B cell (primary cell): ENCODE measurements at regions not wholly inside any gene's neighbourhood (a gene's known extent, or its start where the extent isn't known, plus 50 kb on each side); places are given as distances from the start of the nearest gene placed in this dataset.

ENCODE experiments used
- ATAC-seq: fragments of 200-7000 bp; cut with Tn5 transposase; one replicate; pipeline ENCODE4 v1.10.0; 2021; ENCODE audit warnings: low read depth, mild to moderate bottlenecking, moderate number of reproducible peaks, moderate library complexity
- CTCF ChIA-PET: fragments of 350-600 bp; sonication (Branson Sonifier 250); formaldehyde crosslinking; loops from one replicate; lab custom pipeline; 2021; ENCODE audit warnings: antibody characterized with exemption, inconsistent platforms; lab: Charles Lee
- POLR2A ChIA-PET: fragments of 350-600 bp; sonication (Branson Sonifier 250); formaldehyde crosslinking; loops from one replicate; lab custom pipeline; 2021; ENCODE audit warnings: antibody characterized with exemption; lab: Charles Lee
- DNase-seq: peaks from one replicate; pipeline ENCODE4 v3.0.0; 2013
- H2AFZ ChIP-seq: 2 replicates; pipeline ENCODE4 v1.6.1; 2012; ENCODE audit warnings: mild to moderate bottlenecking, low read depth, low read length; ENCODE audit not compliant: insufficient read depth, poor library complexity, severe bottlenecking
- H3K27ac ChIP-seq, 2 donors: 1 replicate in 1 of 2; 2 replicates in 1 of 2; pipeline ENCODE4 v1.5.1; 2012 to 2013; ENCODE audit warnings: low read length in 2 of 2, mild to moderate bottlenecking in 2 of 2, moderate library complexity in 1 of 2
- H3K27me3 ChIP-seq, 4 experiments: fragments of 200-600 bp in 1 of 4; sonication (generic) in 1 of 4; replicated peaks in 1 of 4; 1 replicate in 2 of 4; 2 replicates in 2 of 4; pipeline versions ENCODE4 v1.6.1 to v1.7.0; 2013 to 2016; ENCODE audit warnings: low read length in 3 of 4, mild to moderate bottlenecking in 2 of 4, mixed read lengths in 1 of 4, moderate library complexity in 1 of 4; ENCODE audit not compliant: insufficient read depth in 4 of 4, control insufficient read depth in 3 of 4; ENCODE audit errors: control extremely low read depth in 1 of 4
- H3K36me3 ChIP-seq, 2 experiments: replicated peaks in 1 of 2; 1 replicate in 1 of 2; 2 replicates in 1 of 2; pipeline versions ENCODE4 v1.6.1 to v1.7.1; 2013; ENCODE audit warnings: low read length in 1 of 2; ENCODE audit not compliant: insufficient read depth in 2 of 2, control insufficient read depth in 1 of 2; ENCODE audit errors: control extremely low read depth in 1 of 2, extremely low read depth in 1 of 2
- H3K4me1 ChIP-seq, 2 donors: fragments of 200-600 bp in 1 of 2; sonication (generic) in 1 of 2; 1 replicate in 1 of 2; 2 replicates in 1 of 2; pipeline versions ENCODE4 v1.5.1 to v1.6.1; 2013 to 2017; ENCODE audit warnings: low read length in 2 of 2; ENCODE audit not compliant: control insufficient read depth in 2 of 2, insufficient read depth in 2 of 2
- H3K4me2 ChIP-seq: replicated peaks from 2 replicates; pipeline ENCODE3; 2012; ENCODE audit warnings: mild to moderate bottlenecking, low read depth, low read length; ENCODE audit not compliant: poor library complexity, severe bottlenecking
- H3K4me3 ChIP-seq, 5 experiments: fragments of 200-600 bp in 1 of 5; sonication (generic) in 1 of 5; 1 replicate in 3 of 5; 2 replicates in 2 of 5; pipeline versions ENCODE4 v1.5.1 to v1.7.0; 2011 to 2016; ENCODE audit warnings: low read length in 4 of 5, mild to moderate bottlenecking in 4 of 5, low read depth in 2 of 5, control low read depth in 1 of 5, moderate library complexity in 1 of 5; ENCODE audit not compliant: insufficient read depth in 1 of 5; ENCODE audit errors: control extremely low read depth in 1 of 5, extremely low read depth in 1 of 5
- H3K79me2 ChIP-seq: fragments of 200-600 bp; sonication (generic); one replicate; pipeline ENCODE4 v1.6.0; 2016; ENCODE audit warnings: low read length; ENCODE audit not compliant: control insufficient read depth, insufficient read depth
- H3K9ac ChIP-seq: fragments of 200-600 bp; sonication (generic); 2 replicates; pipeline ENCODE4 v1.6.1; 2017; ENCODE audit warnings: mild to moderate bottlenecking, low read length, moderate library complexity
- H3K9me3 ChIP-seq, 3 donors: one replicate each; pipeline versions ENCODE4 v1.6.1 to v1.7.1; 2013; ENCODE audit warnings: low read length in 2 of 3; ENCODE audit not compliant: control insufficient read depth in 2 of 3, insufficient read depth in 1 of 3; ENCODE audit errors: control extremely low read depth in 1 of 3
- H4K20me1 ChIP-seq: 2 replicates; pipeline ENCODE4 v1.6.0; 2012; ENCODE audit warnings: mild to moderate bottlenecking, low read length; ENCODE audit not compliant: insufficient read depth, control insufficient read depth, poor library complexity, severe bottlenecking
- H3K27ac Mint-ChIP-seq: one replicate; pipeline ENCODE4 v1.8.0; 2021; ENCODE audit warnings: mixed read lengths
- H3K27me3 Mint-ChIP-seq: one replicate; pipeline ENCODE4 v1.8.0; 2021; ENCODE audit warnings: mixed read lengths
- H3K4me1 Mint-ChIP-seq: one replicate; pipeline ENCODE4 v1.8.0; 2021; ENCODE audit warnings: mixed read lengths
- H3K4me3 Mint-ChIP-seq: one replicate; pipeline ENCODE4 v1.8.0; 2021; ENCODE audit warnings: mixed read lengths
- H3K9me3 Mint-ChIP-seq: one replicate; pipeline ENCODE4 v1.8.0; 2022; ENCODE audit warnings: mixed read lengths; ENCODE audit not compliant: insufficient read depth
- CTCF ChIP-seq: fragments of 200-600 bp; IDR thresholded peaks from one replicate; pipeline ENCODE4 v1.8.0; 2022; ENCODE audit warnings: antibody characterized with exemption, mild to moderate bottlenecking
- EZH2 ChIP-seq: IDR thresholded peaks from 2 replicates; pipeline ENCODE4 v1.6.1; 2012; ENCODE audit warnings: borderline replicate concordance, low read depth, mild to moderate bottlenecking, moderate library complexity, low read length; ENCODE audit not compliant: insufficient read depth, poor library complexity, severe bottlenecking
- WGBS: methylation state at CpG from one replicate; pipeline ENCODE4 v1.1.5; 2013; ENCODE audit warnings: missing lambda C conversion rate; ENCODE audit not compliant: insufficient coverage; 5-methylcytosine and 5-hydroxymethylcytosine counted together
- intact Hi-C: fragments of 100-400 bp; cut with micrococcal nuclease; formaldehyde crosslinking; loops from one replicate; pipeline ENCODE4 v1.10.0; 2022

- Histone ChIP-seq H3K4me1 (no peaks in the 10 kb centered on the region), H3K27me3 (no peaks in the 10 kb centered on the region), H3K9ac (no peak overlapping the region), H3K36me3 (no peaks in the 10 kb centered on the region), H3K4me3 (no peak overlapping the region), H3K27ac (no peak overlapping the region), H3K4me2 (no peak overlapping the region), H3K79me2 (no peaks in the 10 kb centered on the region), H2AFZ (no peak overlapping the region), H4K20me1 (no peaks in the 10 kb centered on the region), H3K9me3 (peaks cover 0 to 12% (median 0%) of the 10 kb centered on the region in 3 donors)
- Mint-ChIP-seq H3K4me1 (no peaks in the 10 kb centered on the region), H3K4me3 (no peak overlapping the region), H3K27ac (no peak overlapping the region), H3K27me3 (no peaks in the 10 kb centered on the region), H3K9me3 (peaks cover 7% of the 10 kb centered on the region)
- DNase-seq (no peak), ATAC-seq (no peak)
- WGBS, result 75% methylated on average over 1 of the region's 1 CpG
- ChIA-PET CTCF (no interaction called here), POLR2A (no interaction called here)
- intact Hi-C loops, result no loop called here
- no peak for TF ChIP-seq EZH2
- no peak for TF ChIP-seq CTCF
These were observed 343.2 kb upstream of the TRAM1L1 start for GRCh38 chr4:117428536-117428935.

- ChIA-PET CTCF (no interaction called here), POLR2A (no interaction called here)
- Histone ChIP-seq H3K27me3 (no peaks in the 10 kb centered on the region), H3K9me3 (peaks cover 0 to 12% (median 0%) of the 10 kb centered on the region in 3 donors), H3K4me2 (no peak overlapping the region), H3K27ac (no peak overlapping the region), H3K79me2 (no peaks in the 10 kb centered on the region), H3K4me3 (no peak overlapping the region), H4K20me1 (no peaks in the 10 kb centered on the region), H2AFZ (no peak overlapping the region), H3K4me1 (no peaks in the 10 kb centered on the region), H3K36me3 (no peaks in the 10 kb centered on the region), H3K9ac (no peak overlapping the region)
- no peaks in the 10 kb centered on the region for H3K27me3 Mint-ChIP-seq
- no peaks in the 10 kb centered on the region for H3K4me1 Mint-ChIP-seq
- H3K27ac Mint-ChIP-seq, result no peak overlapping the region
- no peak for ATAC-seq
- intact Hi-C loops, result no loop called here
- H3K9me3 Mint-ChIP-seq, result peaks cover 3% of the 10 kb centered on the region
- TF ChIP-seq CTCF (no peak), EZH2 (no peak)
- no peak overlapping the region for H3K4me3 Mint-ChIP-seq
- 79% methylated on average over 2 of the region's 2 CpGs for WGBS
- DNase-seq, result peak; percentile 1
These were observed 343.7 kb upstream of the TRAM1L1 start for GRCh38 chr4:117429061-117429460.
